ENCODE measurements at regions not wholly inside any gene's neighbourhood (a gene's known extent, or its start where the extent isn't known, plus 50 kb on each side); places are given as distances from the start of the nearest gene placed in this dataset.

DNA sequence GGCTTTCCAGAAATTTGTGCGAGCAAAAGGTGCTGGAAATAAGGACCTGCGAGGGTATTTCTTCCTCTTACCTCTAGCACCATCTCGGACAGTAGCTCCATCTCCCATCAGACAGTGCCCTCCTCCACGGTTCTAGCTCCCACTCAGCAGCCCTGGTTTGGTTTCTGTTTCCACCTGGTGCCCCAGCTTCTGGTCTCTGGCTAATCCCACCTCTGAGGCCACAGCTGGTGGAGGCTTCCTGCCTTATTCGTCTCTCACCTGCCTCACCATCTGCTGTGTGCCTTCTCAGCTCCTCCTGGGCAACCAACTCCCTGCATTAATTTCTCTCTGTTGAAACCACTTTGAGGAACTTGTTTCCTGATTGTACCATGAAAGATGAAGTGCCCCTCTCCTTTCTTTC is 162.4 kb upstream of the CDYL start:
- DNase-seq = no peak

DNA sequence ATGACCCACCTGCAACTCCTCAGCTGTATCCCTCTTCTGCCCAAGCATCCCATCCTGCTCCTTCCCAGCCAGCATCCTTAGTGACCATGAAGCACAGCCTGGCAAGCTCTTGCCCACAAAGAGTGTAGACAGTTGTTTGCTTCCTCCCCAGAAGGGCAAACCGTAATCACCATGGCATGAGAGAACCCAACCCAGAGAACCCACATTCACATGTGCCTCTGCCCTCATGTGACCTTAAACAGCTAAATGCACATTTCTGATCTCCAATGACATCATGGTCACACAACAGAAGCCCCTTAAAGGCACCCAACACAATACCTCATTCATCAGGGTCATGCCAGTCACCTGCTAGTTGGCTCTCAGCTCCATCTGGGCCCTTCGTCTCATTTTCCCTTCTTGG is 162.8 kb upstream of the CDYL start:
- DNase-seq = no peak

DNA sequence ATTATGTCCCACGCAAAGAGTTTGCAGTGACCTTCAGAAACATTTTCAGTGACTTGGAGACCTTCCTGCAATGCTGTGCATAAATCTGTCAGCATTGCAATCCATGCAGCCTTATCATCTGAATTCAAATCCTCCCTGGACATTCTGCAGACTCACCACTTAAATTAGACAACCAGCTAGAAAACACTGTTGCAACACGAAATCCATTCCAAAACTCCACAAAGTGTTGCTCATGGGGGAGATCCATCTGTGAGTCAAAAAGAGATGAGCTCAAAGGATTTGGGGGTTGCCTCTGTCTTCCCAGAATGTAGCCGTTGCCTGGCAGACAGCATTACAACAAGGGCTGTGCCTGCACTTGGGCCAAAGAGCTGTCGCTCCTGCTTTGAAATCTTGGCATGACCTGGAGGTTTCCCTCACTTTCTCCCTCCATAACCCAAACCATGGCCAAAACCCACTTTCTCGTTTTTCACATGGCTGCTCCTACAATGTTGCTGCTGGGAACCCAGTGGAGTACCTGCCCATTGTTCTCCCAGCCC is 163.5 kb upstream of the CDYL start:
- DNase-seq = no peak

DNA sequence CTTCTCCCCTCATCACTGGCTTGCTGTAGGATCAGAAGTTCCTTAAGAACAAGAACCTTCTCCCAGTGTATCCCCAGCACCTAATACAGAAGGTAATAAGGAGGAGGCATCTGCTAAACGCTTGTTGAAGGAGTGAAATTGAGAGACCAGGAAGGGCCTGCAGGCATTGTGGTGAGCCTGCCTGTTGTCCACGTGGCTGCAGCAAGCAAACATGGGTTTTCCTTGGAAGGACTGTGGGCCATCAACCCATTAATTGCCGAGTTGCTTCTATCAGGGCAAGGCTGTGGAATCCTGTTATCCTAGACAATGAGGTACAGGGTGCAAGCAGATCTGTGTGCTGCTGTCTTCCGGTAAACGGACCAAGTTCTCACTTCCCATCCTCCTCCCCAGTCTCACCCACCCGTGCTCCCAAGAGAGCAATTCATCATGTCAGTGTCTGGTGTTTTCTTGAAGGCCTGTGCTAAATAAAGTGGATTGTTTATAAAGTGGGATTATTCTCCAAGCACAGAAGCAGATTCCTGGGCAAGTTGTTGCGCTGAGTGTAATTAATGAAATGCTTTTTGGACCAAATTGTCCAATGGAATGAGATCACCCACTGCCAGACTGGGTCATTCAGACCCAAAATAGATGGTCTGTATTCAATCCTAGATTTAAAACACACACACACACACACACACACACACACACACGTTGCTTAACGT is 164.6 kb upstream of the CDYL start:
- no peak for DNase-seq

DNA sequence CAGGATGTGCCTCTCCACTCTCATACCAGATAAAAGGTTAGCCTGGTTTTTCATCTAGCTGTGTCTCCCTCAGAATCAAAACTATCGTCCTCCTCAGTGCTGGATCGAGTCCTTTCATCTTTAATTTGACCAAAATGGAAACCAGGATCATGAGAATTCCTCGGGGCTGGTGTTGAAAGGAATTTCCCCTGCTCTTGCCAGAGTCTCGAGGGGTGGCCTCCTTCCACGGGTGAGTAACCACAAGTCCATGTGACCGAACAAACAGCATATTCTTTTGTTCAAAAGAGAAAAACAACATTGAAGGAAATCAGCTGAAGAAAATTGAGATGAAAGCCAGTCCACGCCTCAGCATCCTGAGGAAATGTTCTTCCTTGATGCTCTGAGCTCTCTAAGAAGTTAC is 165.9 kb upstream of the CDYL start:
- DNase-seq = no peak

DNA sequence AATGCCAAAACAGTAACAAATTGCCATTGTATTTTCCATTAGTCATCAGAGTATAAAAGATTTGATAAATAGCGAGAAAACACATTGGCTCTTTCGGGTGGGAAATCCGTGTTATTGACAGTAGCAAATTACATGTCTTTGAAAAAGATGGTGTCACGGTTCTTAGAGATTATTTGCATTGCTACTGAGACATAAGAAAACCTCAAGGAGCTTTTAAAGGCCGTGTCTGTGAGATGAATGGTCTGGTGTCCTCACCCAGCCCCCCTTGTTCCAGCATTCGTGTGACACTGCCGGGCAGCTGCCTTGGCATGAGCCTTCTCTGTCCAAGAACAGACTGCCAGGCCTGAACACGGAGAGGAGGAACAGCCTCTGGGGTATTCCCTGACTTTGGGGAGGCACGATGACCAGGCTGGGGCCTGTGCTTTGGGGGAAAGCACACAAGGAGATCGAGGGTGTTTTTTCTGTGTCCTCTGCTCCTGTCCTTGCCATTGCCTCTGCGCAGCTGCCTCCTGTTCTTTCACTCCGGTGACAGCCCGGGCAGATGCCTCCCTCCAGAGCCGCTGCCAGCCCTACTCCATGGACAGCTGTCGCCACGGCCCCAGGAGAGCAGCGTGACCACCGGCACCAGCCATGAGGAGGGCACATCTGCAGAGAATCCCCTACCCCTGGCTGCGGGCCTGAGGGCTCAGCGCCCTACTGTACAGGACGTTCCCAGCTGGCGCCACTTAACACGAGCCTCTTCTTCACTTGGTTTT is 167.7 kb upstream of the CDYL start:
- DNase-seq = no peak

DNA sequence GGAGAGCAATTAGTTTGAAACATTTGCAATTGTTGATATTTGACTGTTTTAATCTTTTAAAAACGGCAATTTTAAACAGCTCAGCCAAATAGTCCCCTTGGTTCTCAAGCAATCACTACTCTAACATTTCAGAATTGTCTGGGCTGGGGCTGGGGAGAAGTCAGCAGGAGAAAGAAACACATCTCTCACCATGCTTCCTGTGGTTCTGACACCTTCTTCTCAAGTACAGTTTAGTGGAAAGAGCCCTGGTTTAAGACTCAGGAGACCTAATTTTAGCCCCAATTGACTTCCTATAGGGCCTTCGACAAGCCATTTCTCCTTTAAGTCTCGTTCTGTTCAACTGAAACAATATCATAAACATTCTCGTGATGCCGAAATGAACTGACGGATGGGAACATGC is 168.4 kb upstream of the CDYL start:
- no peak for DNase-seq

DNA sequence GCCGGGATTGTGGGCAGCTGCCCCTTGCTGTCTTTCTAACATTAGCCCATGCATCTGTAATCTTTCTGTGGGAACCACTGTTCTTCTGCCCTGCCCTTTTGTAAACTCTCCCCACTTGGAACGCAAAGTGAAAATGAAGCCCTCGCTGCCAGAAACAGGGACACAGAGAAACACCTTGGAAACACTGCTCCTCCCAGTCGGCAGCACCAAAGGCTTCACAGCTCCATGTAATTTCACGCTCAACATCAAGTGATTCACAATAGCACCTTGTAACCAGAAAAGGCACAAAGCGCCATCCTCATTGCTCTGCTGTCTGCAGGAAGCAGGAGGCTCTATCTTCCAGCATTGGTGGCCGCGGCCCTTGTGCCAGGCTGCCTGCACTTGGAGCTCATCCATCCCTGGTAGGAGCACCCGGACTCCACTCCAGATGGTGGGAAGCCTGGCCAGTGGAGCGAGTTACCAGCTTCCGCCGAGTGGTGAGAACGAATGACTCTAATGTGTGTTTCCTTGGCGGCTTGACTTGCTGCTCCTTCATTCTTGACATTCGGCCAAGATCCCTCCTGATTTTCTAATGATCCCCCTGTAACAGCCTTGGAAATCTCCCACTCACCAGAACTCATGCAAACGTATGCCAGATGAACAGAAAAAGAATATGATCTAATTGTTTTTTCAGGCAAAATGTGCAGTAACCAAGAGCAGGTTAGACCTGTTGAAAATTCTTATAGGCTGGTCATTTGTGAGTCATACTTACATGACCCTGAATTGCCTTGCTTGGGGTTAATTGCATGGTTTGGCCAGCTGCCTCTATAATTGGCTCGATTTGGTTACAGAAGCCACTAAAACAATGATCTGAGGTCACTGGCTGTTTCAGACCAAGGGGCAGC is 169.1 kb upstream of the CDYL start:
- no peak for DNase-seq

DNA sequence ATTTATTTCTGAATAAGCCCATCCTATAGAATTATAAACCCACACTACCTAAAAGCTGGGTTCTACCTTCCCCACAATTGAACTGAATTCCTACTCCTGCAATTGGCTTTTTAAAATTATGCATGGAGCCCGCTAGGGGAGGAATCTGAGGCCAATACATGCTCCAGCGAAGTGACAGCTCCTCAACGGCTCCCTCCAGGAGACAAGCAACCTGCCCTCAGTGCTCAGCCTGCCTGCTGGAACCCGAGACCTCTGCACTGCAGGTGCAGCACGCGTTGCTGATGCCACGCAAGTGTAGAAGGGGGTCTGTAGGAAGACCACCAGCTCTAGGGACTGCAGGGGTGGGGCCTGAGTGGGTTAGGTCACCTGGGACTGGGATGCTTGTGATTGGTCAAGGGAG is 170.2 kb upstream of the CDYL start:
- DNase-seq = no peak

DNA sequence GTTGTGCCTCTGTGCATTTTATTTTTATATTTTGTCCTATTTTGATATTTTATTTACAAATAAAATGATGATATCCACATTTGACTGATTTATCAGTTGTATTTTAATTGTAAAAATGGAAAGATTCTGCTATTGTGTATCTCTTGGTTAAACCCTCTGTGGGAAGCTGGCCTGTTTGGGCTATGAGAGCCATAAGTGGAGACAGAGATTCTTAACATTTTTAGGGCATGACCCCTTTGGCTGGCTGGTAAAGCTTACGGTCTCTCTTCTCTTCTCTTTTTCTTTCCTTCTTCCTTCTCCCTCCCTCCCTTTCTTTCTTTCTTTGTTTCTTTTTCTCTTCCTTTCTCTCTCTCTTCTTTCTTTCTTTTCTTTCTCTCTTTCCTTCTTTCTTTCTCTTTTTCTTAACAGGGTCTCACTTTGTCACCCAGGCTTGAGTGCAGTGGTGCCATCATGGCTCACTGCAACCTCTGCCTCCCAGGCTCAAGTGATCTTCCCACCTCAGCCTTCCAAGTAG is 172.3 kb upstream of the CDYL start:
- no peak for DNase-seq

DNA sequence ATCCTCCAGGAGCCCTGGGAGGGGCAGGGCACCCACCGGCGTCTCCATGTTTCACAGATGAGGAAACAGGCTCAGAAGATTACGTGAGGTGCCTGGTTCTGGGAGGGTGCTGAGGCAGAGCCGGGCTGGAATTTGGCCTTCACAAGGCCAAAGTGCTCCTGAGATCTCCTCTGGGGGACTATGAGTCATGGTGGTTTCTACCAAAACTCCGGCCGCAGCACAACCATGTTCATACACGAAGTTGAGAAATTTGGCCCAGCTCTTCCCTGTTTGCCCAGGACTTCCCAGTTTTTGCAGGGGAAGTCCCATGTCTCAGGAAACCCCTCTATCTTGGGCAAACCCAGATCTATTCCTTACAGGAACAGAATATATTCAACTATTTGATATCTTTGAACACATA is 172.9 kb upstream of the CDYL start:
- DNase-seq = no peak

DNA sequence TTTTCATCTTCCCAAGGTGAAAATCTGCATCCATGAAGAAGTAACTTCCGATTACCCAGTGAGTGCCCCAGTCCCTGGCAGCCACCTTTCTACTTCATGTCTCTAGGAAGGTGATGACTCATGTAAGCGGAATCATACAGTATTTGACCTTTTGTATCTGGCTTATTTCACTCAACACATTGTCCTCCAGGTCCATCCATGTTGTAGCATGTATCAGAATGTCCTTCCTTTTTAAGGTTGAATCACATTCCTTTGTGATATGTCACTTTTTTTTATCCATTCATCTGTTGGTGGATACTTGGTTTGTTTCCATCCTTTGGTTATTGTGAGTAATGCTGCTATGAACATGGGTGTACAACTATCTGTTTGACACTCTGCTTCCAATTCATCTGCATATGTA is 176.3 kb upstream of the CDYL start:
- DNase-seq = no peak

DNA sequence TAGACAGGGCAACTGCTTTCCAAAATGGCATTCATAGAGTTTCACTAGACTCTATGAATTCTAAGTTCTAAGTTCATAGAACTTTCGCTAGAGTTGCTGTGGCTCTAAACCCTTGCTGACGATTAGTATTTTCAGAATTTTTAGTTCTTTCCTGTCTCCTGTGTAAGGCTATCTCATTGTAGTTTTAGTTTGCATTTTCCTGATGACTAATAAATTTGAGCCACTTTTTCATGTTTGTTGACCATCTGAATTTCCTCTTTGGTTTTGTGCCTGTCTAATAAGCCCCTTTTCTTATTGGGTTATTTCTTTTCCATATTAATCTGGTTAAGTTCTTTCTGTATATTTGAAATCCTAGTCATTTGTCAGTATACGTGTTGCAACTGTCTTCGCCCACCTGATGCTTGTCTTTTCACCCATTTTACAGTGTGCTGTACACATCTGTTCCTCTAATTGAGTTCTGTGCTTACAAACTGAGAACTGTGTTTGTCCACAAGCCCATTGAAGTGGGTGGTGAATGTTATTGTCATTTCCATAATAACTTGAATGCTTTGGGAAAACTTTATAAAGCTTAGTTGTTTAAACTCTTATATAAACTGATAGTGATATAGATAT is 177.7 kb upstream of the CDYL start:
- no peak for DNase-seq

DNA sequence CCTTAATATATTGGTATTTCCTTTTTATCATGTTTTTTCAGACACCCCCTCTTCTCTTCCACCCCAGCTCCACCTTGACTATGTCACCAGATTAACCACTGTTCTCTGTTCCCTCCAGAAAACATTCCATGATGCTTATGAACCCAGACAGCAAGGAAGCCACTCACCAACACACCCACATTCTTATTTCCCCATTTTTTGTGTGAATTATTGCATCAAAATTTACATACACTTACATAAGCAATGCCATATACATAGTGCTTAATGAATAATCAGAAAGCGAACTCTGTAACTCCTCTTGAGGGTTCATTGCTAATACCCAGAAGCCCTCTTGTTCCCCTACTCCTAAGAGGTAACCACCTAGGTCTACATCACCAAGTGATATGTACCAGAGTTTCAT is 182.3 kb upstream of the CDYL start:
- no peak for DNase-seq

DNA sequence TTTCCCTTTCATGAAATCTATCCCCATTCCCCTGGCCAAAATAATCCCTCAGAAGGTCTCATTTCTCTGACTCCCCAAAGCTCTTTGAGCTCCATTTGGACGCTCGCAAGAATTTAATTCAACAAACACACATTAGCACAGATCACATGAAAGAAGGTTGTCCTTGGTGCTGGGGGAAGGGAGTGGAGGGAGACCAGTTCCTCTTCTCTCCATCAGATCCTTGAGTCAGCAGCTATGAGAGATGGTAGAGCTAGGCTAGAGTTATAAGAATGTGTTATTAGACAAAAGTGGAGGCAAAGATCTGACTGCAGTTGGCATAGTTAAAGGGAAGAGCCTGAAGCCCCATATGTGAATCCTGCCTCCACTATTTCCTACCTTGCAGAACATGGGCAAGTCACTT is 184.2 kb upstream of the CDYL start:
- DNase-seq = no peak

DNA sequence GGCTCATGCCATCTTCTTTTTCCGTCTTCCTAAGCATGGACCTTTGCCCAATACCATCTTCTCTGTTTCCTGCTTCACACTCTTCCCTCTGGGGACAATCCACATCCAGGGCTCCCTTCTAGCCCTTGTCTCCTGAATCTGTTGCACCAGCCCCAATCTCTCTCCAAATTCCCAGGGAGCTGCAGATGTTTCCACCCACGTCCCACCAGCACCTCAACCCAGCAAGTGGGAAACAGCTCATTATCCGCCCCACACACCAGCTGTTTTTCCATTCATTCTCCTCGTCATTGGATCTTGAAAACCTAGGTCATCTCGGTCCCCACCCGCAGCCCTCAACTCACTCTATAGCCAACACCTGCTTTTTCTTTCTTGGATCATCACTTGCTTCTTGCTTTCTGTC is 185.0 kb upstream of the CDYL start:
- no peak for DNase-seq

DNA sequence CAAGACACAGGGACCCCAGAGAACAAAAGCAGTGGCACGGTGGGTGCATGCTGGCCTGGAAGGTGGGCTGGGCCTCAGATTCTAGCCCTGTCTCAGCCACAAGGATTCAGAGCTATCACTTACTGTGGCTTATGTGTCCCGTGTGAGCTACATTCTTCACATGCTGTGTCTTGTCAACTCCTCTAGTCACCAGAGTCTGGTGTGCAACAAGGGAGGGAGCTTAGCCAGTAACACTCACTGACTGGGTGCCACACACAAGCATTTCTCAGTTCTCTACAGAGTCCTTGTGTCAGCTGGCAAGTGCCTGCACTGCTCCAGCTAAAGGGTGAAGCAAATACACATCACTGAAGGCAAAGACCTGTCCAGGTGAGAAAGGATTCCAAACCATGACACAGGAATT is 186.9 kb upstream of the CDYL start:
- DNase-seq = no peak

DNA sequence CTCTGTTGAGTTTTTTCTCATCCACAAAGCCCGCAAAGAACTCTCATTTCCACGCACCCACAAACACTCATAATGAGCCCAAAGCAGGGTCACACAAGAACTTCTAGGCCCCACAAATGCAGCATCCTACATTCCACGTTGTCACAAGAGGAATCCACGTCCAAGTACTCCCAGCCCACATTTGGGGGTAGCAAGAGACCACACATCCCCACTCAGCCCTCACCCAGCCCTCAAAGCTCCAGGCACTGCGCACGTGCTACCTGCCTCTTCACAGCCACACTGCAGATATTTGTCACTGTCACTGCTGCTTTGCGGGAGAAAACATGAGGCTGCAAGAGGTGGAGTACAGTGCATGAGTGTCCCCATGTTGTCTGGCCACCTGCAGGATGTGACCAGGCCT is 187.6 kb upstream of the CDYL start:
- no peak for DNase-seq

DNA sequence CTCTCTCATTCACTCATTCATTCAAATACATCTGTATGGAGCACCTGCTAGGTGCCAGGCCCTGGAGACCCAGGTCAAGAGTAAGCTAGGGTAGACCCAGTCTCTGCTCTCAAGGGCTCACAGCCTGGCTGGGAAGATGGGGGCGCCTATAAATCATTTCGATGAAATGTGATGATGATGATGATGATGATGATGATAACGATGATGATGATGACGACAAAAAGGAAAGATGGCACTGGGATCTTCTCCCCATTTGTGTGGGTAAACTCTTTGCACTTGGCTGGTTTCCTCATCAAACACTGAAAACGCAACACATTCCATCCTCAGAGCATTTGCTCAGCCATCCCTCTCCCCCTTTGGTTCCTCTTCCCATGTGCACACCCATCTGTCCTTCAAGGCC is 188.0 kb upstream of the CDYL start:
- DNase-seq = no peak

DNA sequence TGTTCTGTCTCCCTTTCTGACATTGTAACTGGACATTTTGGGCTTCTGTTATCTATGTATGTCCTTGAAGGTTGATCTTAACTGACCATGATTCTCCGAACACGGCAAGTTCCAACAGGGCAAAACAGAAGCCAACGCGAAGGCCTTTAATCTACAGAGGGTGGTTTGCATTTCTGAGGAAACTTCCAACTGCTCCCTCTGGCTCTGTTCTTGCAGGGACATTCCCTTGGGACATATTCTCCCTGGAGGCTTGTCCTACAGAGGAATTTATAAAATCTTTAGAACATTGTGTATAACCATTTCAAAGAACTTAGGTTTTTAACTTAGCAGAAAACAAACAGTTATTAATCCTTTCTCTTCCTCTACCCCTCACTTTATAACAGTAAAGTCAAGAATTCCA is 189.0 kb upstream of the CDYL start:
- no peak for DNase-seq

DNA sequence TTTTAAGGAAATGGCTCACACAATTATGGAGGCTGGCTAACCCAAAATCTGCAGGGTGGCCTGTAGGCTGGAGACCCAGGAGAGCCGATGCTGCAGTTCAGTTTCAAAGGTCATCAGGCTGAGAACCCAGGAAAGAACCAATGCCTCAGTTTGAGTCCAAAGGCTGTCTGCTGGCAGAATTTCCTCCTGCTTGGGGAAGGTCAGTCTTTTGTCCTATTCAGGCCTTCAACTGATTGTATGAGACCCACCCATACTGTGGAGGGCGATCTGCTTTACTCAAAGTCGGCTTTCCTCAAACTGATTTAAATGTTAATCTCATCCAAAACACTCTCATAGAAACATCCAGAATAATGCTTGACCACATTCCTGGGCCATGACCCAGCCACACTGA is 189.7 kb upstream of the CDYL start:
- DNase-seq = no peak

DNA sequence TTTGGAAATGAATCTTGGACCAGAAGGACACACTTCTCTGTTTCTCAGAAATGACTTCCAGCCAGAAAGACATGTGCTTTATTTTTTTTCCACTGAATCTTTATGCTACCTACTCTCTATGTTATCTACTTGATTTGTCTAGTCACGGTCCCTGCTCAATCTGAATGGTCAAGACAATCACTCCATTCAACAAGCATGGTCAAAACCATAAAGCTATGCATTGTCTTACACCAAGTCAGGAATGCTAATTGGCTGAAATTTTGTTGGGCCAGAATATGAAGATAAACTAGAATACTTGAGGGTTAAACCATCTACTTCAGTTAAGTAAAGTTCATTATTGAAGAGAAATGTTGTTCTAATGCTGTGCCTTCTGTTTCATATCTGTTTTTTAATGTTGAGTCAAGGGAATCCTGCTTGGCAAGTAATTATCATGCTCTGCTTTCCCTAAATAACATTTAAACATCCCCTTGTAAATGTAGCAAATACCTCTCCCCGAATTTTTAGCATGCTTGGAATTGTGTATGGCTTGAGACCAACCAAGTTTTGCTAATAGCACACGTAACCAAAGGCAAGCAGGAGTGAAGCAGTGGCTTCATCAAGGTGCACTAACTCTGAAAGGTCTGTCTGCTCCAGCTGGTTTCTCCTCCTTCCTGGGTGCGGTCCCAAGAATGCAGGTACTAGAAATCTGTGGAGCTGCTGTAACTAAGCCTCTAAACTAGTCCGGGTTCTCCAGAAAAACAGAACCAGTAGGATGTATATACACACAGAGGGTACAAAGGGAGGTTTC is 190.3 kb upstream of the CDYL start:
- no peak for DNase-seq

Measured in activated effector memory CD4-positive, alpha-beta T cell treated with anti-CD3 and anti-CD28 coated beads, Interleukin-2, amount 50 U/mL, for 16 hours (primary cell).